ENCODE measurements at regions not wholly inside any gene's neighbourhood (a gene's known extent, or its start where the extent isn't known, plus 50 kb on each side); places are given as distances from the start of the nearest gene placed in this dataset.
"Not testable (repeated sequence)": the region's sequence is repeated elsewhere in the genome, so short reads cannot be mapped to it uniquely, and the experiment has no call there.

DNA sequence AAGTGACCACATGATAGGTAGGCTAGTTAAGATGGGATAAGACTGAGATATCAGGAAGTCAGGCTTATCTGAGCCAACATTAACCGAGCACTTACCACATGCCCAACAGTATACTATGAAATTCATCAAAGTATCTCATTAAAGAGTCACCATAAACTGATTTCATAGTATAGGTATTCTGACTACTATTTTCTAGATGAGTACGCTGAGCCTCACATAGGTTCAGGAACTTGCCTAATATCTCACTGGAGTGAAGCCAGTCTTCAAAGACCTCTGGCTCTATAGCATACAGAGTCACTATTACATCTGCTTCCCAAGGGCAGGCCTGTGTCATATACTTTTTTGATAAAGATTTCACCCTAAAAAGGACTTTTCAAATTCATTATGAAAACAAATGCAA is 115.6 kb upstream of the NGF start:
- no peak for DNase-seq (ENCODE audit: low spot score)

DNA sequence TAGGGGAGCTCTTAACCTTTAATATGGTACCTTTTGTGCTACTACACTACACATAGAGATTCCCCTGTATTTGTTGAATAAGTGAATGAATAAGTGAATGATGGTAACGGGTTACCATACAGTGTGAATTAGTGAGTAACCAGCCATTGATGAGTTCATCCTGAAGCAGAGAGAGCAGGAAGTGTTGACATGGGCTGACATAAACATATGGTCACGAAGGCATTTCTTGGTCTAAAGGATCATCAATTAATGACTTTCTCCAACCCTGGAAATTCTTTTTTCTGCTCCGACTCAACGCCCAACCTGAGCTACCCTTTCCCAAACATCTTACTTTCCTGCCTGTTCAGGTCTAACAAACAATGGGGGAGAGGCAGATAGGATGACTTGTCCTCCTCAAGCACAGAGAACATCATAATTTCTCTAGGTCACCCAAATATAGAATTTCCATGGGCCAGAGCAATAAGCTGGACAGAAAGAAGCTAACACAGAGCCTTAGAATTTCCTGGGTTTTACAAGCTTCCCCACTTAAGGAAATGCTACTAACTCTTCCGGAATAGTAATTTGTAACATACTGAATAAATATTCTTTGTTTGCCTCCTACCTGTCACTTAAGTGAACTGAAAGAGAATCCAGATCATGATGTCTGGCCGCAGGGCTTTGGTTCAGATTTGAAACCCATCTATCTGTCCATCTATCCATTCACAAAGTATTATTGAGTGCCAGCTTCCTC is 114.7 kb upstream of the NGF start:
- no peak for DNase-seq (ENCODE audit: low spot score)

DNA sequence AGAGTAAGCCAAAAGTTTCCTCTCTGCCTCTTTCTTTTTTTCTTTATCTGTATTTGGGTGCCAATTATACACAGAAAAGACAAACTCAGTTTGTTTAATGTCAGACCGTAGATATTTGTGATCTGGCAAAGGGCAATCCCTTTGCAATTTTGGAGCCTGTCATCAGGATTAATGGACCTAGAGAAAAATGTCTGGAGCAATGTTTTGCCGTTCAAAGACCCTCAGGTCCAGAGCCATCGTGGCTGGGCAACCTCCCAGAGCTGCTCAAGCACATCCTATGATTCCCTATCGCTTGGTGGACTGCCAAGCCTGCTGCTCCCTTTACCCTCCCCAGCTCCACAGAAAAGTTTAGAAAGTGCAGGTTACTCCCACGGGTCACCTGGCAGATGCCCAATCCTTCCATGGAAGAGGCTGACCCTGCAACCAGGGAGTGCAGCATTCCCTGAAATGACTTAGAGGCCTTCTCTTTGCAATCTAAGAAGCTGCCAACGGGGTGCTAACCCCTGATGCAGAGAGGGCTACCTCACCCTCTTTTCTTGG is 112.5 kb upstream of the NGF start:
- DNase-seq (ENCODE audit: low spot score): no peak

DNA sequence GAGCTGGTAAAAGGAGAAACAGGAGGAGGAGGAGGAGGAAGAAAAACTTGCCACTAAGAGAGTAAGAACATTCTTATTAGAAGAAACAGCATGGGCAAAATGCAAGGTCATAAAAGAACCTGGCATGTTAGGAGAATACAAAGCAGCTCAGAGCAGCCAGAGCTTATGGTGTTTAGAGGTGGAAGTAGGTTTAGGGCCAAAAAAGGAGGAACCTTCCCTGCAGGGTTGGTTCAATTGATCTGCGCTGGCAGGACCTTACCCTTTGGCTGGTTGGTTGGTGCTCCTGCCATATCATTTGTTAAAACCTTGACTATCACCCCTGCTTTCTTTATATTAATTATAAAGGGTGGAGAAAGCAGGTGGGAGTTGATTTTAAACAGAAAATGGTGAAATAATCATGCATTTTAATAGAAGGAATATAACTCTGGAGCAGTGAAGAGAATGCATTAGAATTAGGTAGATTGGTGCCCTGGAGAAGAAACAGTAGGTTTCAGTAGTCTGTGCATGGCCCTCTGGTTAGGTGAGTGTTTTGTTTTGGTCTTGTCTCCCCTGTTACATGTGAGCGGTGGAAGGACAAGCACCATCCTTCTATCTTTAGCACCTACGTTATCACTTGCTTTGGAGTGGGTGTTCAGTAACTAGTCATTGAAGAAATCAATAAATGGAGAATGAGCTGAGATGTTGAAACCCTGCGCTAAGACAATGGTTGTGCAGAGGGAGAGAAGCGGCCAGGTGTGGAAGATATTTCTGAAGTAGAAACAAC is 110.4 kb upstream of the NGF start:
- DNase-seq (ENCODE audit: low spot score): no peak

DNA sequence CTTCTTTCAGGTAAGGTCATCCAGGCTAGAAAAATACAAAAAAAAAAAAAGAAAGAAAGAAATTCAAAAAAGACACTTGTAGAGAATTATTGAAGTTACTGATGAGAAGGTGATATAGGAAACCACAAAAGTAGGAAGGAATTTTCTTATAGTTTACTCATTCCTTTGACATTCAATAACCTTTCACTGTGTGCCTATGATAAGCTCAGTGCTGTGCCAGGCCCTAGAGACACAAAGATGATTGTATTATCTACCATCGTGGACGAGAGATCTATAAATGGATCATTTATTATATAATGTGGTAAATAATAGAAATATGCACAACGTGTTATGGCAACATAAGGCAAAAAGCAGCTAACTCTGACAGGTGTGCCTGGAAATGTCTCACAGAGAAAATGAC is 109.6 kb upstream of the NGF start:
- no peak for DNase-seq (ENCODE audit: low spot score)

DNA sequence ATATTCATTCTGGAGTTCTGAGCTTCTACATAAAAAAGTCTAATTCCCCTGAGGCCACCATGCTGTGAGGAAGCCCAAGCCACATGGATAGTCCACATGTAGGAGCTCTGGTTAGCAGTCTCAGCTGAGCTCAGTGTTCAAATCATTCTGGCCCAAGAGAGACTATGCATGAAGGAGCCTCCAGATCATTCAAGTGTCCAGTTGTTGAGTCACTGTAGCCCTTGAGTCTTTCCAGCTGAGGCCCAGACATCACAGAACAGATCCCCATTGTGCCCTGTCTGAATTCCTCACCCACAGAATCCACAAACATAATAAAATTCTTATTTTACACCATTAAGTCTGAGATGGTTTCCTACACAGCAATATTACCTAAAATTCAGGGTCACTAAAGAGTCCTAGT is 107.0 kb upstream of the NGF start:
- DNase-seq (ENCODE audit: low spot score): no peak

DNA sequence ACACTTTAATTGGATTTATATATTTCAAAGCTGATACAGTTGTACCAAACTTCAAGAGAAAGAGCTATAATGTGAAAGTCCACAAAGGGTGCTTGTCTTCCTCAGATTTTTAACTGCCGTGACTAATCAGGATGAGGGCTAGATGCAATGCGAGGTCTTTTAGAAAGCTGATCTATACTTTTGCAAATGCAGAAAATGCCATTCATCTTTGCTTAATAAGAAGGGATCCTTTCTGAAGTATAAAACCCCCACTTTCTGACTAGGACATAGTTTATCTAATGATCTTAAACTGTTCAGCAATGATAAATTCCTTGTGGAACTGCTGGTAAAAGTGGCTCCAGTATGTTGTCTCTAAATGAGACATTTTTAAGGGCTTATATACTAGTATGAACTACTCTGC is 102.7 kb upstream of the NGF start:
- DNase-seq (ENCODE audit: low spot score): no peak

DNA sequence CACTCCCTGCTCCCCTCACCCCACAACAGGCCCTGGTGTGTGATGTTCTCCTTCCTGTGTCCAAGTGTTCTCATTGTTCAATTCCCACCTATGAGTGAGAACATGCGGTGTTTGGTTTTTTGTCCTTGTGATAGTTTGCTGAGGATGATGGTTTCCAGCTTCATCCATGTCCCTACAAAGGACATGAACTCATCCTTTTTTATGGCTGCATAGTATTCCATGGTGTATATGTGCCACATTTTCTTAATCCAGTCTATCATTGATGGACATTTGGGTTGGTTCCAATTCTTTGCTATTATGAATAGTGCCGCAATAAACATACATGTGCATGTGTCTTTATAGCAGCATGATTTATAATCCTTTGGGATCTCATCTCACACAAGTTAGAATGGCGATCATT is 101.5 kb upstream of the NGF start:
- DNase-seq (ENCODE audit: low spot score): not testable (repeated sequence)

DNA sequence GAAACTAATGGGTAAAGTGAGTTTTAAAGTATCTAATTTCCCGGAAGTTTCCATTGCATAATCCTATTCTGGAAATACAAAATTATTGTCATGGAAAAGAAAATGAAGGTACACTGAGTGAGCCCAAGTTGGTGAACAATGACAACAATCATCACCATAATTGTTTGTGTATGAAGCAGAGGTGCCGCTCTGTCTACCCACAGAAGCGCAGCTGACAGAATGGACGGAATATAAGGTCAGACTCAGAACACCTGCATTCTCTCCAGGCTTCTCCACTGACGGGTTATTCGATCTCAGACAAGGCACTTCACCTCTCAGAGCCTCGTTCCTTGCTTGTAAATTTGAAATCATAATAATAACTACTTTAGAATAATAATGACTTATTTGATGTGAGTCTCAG is 99.1 kb upstream of the NGF start:
- no peak for DNase-seq (ENCODE audit: low spot score)

DNA sequence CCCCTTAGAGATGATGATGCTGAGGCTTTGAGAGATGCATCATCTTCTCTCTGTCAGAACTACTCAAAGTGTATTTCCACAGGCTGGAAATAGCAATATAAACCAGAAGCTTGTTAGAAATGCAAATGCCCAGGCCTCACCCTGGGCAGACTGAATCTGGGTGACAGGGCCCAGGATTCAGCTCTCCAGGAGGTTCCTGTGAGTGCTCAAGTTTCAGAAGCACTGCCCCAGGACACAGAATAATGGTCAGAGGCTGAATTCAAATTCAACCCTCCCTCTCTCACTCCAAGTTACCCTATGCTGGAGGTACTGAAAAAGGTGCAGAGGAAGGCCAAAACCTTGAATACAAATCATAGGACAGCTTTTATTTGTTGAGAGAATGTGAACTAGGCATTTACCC is 98.5 kb upstream of the NGF start:
- DNase-seq (ENCODE audit: low spot score): no peak

DNA sequence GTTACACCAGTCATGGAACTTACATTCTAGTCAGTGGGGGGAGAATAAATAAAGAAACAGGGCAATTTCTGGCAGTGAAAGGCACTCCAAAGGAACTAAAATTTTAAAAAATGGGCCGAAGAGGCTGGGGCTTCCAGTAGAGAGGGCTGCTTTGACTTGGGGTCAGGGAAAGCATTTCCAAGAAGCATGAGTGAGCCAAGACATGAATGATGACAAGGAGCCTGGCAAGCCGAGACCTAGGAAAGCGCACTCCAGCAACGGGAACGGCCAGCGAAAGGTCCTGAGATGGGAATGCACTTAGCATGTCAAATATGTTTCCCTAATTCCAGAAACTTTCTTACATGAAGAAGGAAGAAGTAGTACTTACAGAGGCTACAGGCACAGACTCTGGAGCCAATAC is 95.4 kb upstream of the NGF start:
- no peak for DNase-seq (ENCODE audit: low spot score)

DNA sequence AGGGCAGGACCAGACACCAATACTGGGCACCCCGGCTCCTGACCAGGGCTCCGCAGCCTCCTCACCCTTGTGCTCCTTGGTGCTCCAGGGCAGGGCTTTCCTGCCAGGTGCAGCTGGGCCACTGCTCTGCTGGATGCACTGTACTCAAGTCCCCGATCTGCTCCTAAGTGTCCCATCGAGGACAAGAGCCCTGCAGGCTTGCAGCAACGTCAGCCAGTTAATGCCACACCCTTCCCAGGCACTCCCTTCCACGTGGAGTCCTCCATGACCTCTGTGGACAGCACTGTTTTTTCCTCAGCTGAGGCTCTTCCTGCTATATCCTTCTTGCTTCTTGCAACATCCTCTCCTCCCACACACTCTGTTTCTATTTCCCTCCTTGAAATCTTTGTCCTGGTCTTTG is 94.0 kb upstream of the NGF start:
- DNase-seq (ENCODE audit: low spot score): no peak

DNA sequence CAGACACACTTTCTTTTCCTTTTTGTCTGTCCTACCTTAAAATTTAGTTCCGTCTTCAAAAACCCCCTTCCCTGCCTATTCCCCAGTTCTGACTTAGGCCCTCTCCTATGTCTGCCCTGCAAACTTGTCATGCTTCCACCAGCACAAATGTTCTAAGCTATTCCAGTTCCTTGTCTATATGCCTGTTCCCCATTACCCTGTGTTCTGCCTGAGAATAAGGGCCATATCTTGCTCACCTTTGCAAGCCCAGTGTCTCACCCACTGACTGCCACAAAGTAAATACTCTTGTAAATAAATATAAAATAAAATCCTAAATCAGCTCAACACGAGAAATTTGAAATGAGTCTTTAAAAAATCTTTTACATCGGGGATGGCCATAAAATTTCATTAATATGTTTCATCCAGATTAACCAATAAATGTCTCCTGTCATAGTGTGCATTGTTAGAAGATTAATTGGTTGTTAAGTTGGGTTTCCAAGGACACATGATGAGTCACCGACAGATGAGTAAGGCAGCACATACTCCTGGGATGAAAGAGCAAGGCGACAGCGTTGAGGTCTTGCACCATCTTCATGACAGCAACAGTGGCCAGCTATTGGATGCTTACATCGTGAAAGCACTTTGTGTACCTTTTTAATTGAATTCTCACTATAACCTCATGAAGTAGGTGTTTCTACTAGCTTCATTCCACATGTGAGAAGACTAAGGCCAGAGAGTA is 92.6 kb upstream of the NGF start:
- no peak for DNase-seq (ENCODE audit: low spot score)

DNA sequence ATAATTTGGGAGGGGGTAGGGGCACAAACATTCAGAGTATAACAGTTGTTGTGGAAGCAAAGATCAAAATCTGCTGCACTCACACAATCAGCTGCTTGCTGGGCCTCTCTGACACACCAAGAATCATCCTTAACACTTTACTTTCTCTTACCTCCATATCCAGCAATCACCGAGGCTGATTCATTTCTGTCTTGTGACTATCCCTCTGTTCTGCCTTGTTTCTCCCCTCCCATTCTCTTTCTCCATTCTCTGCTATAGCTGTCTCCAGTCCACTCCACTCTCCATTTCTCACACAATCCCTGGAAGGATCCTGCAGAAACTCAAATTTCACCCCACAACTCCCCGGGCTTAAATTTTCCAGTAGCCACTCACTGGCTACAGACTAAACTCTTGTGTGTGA is 91.8 kb upstream of the NGF start:
- DNase-seq (ENCODE audit: low spot score): no peak

DNA sequence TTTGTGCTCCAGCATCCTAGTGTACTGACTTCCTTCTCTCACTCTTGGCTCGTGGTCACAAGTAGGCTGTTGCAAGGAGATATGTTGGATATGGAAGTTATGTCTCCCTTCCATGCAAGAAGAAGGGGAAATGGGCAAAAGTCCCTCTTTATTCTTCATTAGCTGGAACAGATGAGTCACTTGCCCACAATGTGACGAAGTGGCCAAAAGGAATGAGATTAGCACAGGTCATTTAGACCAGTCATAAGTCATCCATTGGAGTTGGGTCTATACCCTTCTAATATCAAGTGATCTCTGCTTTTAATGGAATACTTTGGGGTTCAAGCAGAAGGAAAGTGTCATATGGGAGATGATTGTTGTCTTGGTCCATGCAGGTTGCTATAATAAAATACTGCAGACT is 91.2 kb upstream of the NGF start:
- DNase-seq (ENCODE audit: low spot score): no peak

DNA sequence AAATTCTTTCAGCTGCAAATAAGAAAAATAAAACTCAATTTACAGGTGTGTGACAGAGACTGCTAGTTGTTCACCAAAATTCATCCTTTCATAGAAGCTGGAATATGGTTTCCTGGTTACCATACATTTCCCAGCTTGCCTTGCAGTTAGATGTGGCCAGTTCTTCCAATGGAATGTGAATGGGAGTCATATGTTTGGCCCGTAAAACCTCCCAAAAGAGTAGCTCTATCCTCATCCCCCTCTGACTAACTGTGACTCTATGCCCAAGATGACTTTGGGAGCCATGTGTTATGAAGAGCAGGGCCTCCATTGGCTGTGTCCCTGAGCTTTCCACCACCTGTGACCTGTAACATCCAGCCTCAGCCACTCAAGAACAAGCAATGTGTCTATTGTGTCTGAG is 90.6 kb upstream of the NGF start:
- no peak for DNase-seq (ENCODE audit: low spot score)

DNA sequence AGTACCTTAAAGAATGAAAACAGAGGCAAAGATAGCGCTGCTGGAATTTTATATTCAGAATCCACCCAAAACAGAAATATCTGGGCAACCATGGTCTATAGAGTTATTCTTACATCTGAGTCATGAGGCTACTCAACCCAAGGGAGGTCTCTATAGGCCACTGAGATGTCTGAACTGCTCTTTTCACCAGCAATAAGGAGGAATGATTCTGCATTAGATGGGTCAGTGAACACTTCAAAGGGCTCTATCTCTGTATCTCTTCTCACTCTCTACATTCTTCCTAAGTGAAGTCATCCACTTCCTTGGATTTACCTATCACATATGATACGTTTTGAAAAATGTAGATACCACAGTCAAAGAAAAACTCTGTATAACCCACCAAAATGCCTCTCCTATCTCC is 90.2 kb upstream of the NGF start:
- DNase-seq (ENCODE audit: low spot score): no peak

DNA sequence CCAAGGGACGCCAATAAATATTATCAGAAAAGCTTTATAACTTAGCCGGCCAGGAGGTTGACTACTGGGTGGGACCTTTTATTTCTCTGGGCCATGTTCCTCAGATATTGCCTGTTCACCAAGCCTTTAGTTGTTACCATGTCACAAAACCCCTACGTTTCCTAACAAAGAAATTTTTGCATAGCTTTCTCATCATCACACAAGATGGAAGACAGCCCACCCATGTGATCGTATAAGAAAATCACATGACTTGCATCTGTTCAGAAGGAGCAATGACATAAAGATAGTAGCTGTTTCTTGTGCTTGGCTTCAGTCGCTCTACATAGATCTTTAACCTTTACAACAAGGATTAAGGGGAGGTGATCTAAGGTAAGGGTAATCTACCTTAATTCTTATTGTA is 88.9 kb upstream of the NGF start:
- DNase-seq (ENCODE audit: low spot score): no peak

DNA sequence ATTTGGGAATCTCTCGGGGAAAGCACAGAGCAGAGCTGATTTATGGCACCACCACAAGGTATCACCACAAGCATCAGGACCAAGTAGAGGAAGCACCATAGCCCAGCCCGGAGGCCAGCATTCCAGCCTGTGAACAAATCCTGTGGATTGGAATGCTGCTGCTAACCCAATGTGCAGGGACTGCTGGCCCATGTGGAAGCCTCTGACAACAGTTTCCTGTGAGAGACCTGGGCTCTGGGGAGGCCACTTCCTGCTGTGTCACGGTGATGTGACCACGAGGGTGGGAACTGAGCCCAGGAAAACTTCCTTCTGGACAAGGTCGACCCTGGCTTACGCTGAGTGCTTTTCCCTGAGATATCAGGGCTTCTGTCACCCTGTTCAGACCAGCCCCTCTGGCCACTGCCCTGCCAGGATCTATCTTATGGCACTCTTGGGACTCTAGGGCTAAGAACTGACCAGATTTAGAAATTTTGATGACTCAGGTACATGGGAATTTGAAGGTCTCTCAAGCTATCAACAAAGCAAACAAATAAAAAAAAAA is 88.3 kb upstream of the NGF start:
- no peak for DNase-seq (ENCODE audit: low spot score)

DNA sequence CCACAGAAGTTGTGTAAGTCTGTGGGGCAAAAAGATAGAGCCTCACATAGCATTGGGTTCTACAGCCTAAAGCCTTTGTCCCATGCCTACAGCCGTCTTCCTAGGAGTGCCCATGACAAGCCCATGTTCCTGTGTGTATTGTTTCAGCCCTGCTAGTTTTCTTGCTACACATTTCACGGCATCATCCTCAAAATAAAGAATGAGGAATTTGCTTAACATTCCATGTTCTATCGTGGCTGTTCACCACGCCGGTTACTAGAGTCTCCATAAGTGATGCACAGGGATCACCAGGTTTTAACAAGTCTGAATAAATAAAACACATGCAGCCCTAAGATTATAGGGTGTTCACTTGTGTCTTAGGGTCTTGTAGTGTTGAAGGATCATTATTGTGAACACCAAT is 87.4 kb upstream of the NGF start:
- DNase-seq (ENCODE audit: low spot score): no peak

DNA sequence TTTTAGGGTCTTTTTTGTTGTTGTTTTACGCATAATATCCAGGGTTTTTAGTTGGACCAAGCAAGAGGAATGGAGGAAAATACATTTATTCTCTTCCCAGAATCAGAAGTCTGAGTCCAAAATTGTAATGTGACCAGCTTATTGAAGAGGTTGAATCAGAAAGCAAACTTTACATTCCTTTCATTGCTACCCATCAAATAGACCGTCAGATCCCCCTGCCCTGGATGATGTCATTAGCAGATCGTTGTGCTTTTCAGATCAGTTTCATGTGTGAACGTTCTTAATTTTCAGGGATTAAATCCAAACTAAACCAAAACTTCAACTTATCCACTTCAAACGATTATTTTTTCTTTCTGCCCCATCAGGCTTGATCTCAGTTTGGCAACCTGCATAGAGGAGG is 85.7 kb upstream of the NGF start:
- DNase-seq (ENCODE audit: low spot score): no peak

DNA sequence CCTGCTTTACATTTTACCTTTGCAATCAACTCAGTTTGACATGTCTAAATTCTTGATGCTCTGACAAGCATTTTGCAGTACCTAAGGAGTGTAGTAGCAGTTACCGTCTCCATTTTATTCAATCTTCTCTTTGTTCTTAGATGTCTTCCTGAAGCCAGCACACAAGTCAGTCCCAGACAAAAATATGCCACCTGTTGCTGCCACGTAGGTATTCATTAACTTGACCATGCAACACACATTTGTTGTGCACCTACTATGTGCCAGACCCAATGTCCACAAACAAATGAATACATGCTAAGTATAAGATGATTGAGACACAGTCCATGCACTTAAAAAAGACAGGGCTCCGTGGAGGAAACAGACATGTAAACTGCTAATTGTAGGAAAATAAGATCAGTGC is 81.5 kb upstream of the NGF start:
- DNase-seq (ENCODE audit: low spot score): no peak

DNA sequence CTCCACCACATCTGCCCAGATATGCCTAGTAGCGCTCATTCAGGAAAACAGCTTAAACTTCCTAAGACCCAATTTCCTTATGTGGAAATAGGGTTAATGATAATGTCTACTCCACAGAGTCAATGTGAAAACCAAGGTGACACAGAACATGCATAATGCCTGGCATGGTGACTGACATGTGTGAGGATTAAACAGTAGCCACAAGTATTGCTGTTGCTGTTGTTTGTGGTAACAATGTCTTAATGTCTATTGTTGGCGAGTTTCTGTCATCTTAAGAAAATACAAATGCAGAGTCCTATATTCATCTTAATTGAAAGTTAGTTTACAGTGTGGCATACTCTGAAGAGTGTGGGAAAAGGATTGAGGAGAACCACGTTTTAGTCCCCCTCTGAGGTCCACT is 75.6 kb upstream of the NGF start:
- no peak for DNase-seq (ENCODE audit: low spot score)

All from globus pallidus (tissue), 1 donor.